ENCODE measurements at regions not wholly inside any gene's neighbourhood (a gene's known extent, or its start where the extent isn't known, plus 50 kb on each side); places are given as distances from the start of the nearest gene placed in this dataset.

GRCh38 chr10:33566001-33566400 lies 231.5 kb upstream of the NRP1 start:
- no peak for TF ChIP-seq POLR2A (IDR thresholded peaks at IDR 0.05)
- TF ChIP-seq, protein P1, sequence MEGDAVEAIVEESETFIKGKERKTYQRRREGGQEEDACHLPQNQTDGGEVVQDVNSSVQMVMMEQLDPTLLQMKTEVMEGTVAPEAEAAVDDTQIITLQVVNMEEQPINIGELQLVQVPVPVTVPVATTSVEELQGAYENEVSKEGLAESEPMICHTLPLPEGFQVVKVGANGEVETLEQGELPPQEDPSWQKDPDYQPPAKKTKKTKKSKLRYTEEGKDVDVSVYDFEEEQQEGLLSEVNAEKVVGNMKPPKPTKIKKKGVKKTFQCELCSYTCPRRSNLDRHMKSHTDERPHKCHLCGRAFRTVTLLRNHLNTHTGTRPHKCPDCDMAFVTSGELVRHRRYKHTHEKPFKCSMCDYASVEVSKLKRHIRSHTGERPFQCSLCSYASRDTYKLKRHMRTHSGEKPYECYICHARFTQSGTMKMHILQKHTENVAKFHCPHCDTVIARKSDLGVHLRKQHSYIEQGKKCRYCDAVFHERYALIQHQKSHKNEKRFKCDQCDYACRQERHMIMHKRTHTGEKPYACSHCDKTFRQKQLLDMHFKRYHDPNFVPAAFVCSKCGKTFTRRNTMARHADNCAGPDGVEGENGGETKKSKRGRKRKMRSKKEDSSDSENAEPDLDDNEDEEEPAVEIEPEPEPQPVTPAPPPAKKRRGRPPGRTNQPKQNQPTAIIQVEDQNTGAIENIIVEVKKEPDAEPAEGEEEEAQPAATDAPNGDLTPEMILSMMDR (IDR thresholded peaks at IDR 0.05), result no peak

All from adrenal gland (tissue), 5 donors.